NCI-H524 treated with DMSO at 0.1 percent for 48 hours (cell line): ENCODE measurements at regions not wholly inside any gene's neighbourhood (a gene's known extent, or its start where the extent isn't known, plus 50 kb on each side); places are given as distances from the start of the nearest gene placed in this dataset.

Experiments used
- DNase-seq: peaks from one replicate; lab custom pipeline; 2025; lab: John Stamatoyannopoulos, UW

DNA sequence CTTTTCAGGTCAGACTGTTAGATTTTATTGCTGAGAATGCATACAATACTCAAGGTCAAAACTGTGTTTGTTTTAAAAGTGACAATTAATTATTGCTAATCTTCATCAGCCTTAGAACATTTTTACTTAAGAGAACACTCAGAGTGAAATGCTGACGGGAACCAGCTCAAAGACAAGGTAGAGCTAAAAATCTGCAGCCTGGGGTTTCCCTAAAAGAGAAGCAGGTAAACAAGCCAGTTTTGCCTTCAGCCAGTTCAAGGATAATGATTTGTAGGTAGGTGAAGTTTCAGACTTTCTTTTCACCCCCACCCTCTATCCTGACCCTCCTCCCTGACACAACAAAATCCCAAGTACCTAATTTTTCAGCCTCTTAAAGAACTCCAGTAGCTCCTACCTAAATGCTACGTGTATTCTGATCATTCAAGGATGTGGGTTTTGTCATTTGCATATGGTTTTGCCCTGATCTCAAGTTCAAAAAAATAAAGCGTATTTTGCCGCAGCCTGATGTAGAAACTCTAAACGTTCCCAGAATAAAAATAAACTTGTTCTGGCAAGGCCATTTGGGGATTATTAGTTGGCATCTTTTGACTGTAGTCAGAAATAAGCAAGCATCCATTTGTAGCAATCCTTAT lies 407.2 kb downstream of the EFNA5 start:
- DNase-seq = no peak

DNA sequence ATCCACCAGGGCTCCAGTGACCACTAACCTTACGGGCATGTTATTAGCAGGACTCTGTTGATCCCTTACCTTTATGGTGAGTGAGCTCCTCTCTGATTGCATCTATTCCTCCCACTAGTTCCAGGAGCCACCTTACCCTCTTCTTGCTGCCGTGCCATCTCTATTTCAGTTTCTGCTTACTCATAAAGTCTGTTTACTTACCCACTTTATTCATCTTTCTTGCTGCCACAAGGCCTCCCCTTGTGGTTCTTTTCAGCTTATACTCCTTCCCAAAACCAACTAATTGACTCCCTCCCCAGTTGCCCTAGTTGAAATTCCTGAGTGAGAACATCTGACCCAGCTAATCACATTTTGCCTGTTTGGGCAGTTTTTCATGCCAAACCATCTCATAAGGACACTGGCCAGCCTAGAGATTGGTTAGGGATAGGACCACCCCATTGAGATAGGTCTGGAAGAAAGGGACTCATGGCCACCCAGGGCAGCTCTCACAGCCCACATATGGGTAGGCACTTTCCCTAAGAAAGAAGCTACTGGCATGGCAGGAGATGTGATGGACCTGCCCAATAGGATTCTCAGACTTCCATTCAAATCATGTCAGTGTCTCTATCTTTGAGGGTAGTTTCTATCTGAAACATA lies 412.7 kb downstream of the EFNA5 start:
- DNase-seq = no peak

DNA sequence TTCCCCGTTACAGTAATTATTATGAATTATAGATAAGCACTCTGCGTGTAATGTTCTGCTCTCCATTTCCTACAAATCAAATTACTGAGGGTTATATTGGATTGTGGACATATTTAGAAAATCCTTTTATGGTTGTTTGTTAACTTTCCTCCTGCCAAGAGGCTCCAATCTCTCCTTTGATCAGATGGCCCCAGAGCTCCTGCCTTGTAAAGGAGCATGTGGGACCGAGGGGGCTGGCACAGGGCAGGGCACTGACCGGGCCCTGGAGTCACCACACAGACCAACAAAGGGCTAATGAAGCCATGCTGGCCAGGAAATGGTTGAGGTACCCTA lies 415.9 kb downstream of the EFNA5 start:
- no peak for DNase-seq

DNA sequence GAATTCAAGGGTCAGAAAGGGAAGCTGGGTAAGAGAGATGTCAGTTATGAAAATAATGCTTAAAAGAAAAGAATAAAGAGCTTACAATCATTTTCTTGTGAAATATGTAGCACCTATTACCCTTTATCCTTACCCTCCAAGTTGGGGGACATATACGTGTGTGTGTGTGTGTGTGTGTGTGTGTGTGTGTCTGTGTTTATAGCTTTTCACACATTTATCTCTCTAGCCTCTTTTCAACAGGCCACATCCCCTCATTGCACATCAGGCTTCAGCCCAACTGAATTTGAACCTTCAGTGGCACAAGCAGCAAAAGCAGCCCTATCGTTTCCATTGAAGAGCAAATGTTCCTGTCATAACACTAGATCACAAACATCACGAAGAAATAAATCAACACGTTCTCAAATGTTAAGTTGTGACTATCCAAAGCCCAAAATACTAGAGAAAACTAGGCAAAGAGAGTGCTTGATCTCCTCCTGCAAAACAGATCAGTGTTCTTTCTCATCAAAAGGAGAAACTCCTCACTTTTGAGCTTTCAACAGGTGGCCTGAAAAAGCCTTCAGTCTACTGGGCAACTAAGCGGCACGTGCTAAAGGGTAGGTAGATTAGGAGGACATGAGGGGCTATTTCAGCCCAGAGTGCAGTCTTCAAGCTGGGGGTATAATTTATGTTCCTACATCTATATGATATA lies 416.4 kb downstream of the EFNA5 start:
- DNase-seq = no peak

DNA sequence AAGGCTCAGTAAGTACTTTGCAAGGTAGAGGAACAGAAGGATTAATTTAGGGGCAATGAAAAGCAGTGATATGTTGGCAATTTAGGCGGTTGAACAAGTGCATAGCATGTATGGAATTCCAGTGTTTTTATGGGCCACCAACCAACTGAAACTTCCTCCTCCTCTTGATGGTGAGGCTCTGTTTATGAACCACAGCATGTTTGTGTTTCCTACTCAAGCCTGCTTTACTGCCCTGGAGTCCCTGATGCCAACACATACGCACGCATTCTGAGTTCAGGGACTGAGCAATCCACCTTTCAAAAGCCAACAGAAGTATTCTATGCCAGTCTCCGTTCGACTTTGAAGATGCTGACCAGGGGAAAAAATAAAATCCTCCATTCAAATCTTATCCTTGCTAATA lies 417.5 kb downstream of the EFNA5 start:
- DNase-seq = no peak

DNA sequence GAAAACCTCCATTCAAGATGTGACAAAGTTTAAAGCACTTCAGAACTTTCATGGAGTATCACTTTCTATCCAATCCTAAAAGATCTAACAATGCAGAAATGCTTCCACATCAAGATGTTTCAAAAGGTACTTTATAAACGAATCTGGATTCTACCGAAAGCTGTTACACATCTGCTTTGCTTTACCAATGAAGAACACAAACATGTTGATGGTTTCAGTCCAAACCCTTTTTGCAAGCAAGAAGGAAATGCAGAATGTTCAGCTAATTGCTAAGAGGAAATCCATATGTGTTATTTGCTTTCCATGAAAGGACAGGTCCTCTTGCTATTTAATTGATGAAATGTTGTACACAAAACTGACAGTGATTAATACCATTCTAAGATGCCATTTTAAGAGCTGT lies 419.6 kb downstream of the EFNA5 start:
- no peak for DNase-seq

DNA sequence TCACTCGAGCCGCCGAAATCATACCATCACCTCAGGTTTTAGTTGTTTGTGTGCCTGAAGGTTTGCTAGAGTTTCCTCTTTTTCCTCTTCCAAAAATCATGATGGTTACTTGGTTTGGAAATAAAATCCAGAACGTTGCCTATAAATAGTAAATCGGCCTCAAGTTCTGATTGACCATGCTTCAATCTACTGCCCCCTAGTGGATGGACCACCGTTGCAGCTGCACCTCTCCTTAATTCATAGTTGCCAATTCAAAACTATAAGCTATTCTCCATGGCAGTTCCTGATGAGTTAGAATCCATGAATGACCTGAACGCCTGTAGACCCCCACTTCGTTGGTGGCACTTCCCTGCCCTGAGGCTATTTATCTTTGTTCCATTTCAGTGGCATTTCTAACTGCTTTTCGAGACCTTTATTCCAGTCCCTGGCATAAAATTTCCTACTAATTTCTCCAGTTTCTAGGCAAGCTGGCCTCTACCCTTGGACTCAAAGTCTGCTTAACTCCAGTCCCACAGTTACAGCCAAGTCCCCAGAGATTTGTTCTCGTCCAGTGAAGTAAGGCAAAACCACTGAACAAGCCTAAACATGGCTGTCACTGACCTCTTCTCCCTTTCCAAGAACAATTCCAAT lies 422.6 kb downstream of the EFNA5 start:
- no peak for DNase-seq

DNA sequence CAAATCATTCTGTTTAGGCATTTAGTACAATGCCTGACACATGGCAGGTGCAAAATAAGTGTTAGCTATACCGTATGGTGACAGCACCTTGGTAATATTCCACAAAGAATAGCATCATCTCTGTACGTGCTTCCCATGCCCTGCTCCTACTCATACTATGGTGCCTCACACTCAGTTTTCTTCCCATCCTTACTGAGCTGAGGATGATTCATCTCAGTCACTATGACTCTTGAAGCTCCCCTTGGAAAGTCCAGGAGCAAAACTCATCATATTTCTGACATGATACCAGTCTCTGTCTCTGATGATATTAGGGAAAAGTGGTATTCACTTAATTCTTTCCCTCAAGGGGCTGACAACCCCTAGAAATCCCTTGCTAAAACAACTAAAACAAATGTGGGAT lies 423.3 kb downstream of the EFNA5 start:
- no peak for DNase-seq

DNA sequence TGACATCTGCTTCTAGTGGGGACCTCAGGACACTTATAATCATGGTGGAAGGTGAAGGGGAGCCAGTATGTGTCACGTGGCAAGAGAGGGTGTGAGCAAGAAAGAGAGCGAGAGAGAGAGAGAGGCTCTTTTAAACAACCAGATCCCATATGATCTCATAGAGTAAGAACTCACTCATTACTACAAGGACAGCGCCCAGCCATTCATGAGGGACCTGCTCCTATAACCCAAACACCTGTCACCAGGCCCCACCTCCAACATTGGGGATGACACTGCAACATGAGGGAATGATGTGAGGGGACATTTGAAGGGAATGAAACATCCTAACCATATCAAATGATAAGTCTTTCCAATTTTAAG lies 427.5 kb downstream of the EFNA5 start:
- DNase-seq = no peak

DNA sequence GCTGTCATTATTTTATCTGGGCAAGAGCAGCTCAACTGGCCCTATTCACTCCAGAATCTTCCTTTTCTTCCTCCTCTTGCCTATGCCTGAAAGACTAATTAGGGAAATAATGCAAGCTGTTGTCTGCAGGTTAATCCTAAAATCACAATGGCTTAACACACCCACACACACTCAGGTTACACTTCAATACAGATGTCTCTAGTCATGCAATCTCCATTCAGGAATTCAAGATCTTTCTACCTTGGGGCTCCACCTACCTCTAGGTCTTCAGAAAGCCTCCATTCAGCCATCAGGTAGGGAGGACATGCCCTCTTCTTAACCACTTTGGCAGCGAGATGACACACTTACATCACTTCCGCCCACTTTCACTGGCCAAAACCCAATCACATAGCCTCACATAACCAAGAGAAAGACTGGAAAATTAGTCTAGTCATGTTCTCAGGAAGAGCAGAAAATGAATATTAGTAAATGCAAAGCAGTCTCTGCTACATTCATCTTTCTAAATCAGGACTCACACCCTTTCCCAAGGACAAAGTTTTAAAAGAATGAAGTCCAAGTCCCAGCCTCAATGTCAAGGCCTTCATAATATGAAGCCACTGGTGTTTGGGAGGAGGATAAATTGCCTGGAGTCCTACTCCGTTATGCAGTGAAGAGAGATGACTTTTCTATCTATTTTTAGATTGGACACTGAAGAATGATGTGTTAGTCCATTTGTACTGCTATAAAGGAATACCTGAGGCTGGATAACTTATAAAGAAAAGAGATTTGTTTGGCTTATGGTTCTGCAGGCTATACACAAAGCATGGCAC lies 428.1 kb downstream of the EFNA5 start:
- peak; percentile 75 for DNase-seq

DNA sequence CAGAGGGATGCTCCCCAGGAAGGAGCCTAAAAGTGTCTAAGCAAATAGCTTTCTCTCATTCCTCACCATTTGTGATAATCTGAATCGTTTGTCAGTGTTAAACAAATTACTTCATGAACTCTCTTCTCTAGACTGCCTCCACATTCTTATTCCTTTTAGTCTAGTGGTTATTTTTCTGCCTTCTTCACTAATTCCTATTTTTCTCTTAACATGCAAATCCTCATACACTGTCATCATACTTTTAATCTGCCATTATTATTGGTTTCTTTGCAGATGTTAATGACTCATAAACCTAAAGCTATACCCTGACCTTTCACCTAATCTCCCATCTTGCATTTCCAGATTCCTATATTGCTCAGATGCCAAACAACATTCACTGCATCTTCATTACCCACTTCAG lies 428.9 kb downstream of the EFNA5 start:
- DNase-seq = peak; percentile 69

DNA sequence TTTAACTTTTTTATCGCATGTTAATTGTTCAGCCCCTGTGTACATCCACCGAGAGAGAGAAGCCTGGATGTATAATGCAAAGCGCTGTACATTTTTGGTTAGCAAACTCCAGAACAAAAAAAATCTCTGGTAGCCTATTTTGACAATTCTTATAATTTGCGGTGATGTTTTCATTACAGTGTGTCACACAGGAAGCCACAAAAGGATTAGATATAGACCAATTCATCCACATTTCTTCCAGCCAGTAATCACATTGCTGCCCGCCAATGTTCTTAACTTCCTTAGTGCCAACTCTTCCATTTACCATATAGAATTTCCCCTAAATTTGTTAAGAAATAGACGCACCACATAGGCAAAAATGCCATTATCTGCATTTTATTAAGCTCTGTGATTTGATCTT lies 435.6 kb downstream of the EFNA5 start:
- no peak for DNase-seq

DNA sequence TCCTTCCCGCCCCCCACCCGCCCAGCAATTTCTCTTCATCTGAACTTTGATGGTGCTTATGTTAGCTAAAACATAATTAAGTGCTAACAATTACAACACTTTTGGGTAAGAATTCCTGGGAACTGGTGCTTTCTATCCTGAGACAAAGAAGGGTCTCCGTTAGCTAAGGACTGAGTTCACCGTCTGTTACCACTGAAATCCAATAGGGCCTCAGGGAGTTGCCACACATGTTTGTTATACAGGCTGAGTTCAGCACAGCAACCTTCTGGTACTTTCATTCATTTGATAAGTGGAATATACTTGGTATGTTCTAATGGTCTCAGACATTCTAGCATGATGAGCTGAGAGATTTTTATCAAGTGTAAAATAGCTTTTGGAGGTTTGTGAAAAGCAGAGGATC lies 437.9 kb downstream of the EFNA5 start:
- DNase-seq = peak; percentile 87

DNA sequence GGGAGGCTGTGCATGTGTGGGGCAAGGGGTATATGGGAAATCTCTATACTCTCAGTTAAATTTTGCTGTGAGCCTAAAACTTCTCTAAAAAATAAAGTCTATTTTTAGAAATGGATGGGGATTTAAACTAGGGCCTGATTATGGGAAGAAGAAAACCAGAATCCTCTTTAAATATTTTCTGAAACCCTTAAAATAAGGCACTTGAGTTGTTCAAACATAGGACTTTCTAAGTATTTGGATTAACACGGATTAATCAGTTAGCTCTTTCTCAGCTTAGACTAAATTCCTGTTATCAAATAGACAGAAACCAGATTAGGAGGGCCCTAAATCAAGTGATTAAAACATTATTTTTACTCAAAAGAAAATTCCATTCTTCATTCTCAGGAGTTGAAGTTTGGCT lies 438.4 kb downstream of the EFNA5 start:
- DNase-seq = no peak

DNA sequence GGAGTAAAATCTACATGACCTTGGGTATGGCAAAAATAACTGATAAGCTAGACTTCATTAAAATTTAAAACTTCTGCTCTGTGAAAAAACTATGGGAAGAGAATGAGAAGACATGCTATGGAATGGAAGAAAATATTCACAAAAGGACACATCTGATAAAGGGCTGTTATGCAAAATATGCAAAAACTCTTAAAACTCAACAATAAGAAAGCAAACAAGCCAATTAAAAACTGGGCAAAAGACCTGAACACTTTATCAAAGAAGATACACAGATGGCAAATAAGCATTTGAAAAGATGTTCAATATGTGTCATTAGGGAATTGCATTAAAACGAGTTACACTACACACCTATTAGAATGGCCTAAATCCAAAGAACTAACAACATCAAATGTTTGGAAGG lies 439.5 kb downstream of the EFNA5 start:
- no peak for DNase-seq

DNA sequence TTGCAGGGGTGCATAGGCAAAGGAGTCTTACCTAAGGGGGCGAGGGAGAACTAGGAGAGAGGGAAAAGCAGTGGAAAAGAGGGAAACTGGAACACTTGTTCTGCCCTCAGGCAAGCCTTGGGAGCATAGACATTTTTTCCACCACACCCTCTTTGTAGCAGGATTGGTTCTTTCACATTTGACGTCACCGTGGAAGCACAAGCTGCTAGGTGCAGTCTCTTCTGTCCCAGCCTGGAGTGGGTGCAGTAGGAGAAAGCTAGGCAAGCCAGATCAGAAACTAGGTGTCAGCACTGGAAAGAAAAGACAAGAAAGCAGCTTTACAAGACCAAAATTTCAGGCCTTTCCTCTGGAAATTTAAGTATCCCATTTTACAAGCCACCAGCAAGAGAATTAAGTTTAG lies 440.4 kb downstream of the EFNA5 start:
- DNase-seq = no peak

DNA sequence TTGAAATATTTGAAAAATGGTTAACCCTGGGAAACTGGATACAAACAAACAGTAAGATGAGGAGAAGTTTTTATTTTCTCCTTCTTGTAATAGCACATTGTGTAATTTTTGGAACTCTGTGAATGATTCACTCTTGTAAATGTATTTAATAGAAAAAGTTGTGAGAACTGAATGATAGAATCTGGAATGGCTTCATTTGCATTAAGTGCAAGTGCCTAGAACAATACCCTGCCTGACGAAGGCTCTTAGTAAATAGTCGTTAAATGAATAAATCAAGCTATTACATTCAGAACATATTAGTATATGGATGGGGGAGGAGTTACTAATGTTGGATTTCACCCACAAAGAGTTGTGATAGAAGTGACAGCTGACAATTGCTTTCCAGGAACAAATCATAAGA lies 442.5 kb downstream of the EFNA5 start:
- no peak for DNase-seq

DNA sequence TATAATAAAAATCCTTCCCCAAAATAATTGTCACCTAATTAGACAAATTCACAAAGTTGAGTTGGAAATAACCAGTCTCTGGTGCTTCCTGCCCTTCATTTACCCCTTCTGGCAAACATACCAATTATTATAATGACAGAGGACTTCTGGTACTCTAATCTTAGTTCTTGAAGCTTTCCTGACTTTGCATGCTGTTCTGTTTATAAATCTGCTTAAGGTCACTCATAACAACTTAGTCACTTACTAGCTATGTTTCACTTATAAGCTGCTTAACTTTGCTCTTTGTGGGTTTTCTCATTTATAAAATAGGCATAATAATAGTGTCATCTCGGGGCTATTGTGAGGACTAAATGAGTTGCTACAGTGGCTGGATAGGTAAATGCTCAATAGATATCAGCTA lies 446.5 kb downstream of the EFNA5 start:
- DNase-seq = no peak

DNA sequence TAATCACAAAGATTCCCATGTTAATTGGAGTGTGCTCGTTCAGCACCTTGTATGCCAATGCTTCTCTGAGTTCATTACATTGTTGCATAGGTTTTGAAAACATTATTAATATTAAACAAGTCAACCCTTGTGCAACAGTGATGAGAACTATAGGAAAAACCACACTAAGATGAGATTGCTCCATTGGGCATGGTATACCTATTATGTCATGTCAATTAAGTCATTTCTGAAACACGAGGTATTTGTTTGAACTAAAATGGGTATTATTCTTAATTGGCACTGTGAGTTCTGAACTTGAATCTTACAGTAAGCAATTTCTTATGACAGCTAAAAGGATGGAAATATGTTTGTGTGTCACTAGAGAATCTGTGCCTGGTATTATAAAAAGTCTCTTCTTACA lies 447.7 kb downstream of the EFNA5 start:
- no peak for DNase-seq

DNA sequence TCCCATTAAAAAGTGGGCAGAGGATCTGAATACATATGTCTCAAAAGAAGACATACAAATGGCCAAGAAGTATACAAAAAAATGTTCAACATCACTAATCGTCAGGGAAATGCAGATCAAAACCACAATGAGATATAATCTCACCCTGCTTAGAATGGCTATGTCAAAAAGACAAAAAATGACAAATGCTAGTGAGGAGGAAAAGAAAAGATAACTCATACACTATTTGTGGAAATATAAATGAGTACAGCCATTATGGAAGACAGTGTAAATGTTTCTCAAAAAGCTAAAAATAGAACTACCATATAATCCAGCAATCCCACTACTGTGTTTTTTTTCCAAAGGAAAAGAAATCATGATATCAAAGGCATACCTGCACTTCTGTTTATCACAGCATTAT lies 450.7 kb downstream of the EFNA5 start:
- DNase-seq = no peak

DNA sequence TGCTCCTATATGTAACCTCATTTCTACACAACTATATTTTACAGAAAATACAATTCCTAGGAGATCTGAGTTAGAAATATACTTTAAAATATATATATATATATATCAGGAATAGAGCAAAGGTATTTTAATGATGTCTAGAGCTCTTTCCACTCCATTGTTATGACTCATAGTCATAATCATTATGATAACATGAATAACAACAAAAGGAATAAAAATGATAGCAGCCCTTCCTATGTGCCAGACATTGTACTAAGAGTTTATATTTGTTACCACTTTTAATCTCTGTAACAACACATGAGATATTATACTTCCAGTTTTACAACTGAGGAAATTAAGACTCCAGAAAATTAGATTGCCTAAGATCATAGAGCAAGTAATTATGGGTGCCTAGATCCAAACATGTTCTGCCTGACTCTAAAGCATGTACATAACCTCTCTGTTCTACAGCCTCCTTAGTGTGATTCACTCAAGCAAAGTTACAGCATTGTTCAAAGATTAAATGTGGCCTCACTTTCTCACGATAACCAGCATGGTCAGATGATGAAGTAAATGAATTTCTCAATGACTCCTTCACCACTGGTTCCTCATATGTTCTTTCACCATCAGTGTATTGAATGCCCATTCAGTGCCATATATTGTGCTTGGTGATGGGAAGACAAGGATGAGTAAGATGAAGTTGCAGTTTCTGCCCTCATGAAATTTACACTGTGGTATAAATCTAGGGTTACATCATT lies 452.1 kb downstream of the EFNA5 start:
- DNase-seq = no peak

DNA sequence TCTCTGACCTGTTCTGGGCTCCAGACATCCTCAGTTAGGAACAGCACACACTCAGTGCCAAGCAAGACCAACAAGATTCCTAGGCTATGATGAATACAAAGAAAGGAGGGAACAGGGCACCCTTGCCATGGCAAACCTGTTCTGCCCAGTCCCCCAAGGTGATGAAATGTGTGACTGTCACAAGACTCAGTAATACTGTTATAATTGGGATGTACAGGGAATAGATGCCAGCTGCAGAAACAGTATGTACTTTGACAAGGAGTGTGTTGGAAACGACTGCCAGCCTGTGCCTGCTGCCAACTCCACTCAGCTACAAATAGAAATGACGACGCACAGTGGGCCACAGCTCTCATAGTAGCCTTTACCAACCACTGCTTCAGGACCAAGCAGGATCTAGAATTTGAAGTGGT lies 453.0 kb downstream of the EFNA5 start:
- no peak for DNase-seq
